Activated naive CD8-positive, alpha-beta T cell treated with anti-CD3 and anti-CD28 coated beads, Interleukin-2, amount 50 U/mL, for 24 hours (primary cell): ENCODE measurements at regions not wholly inside any gene's neighbourhood (a gene's known extent, or its start where the extent isn't known, plus 50 kb on each side); places are given as distances from the start of the nearest gene placed in this dataset.

Source experiments
- ATAC-seq: fragments of 150-1000 bp; cut with Tn5 transposase; one replicate; pipeline ENCODE4 v1.10.0; 2021
- DNase-seq: peaks from one replicate; pipeline ENCODE4 v3.0.0; 2021
- H3K27ac Mint-ChIP-seq: one replicate; pipeline ENCODE4 v1.8.0; 2021; ENCODE audit warnings: mild to moderate bottlenecking, mixed read lengths
- H3K27me3 Mint-ChIP-seq: one replicate; pipeline ENCODE4 v1.8.0; 2021; ENCODE audit warnings: mixed read lengths
- H3K36me3 Mint-ChIP-seq: one replicate; pipeline ENCODE4 v1.8.0; 2021; ENCODE audit warnings: low read depth, mixed read lengths
- H3K4me1 Mint-ChIP-seq: one replicate; pipeline ENCODE4 v1.8.0; 2021; ENCODE audit warnings: mixed read lengths
- H3K4me3 Mint-ChIP-seq: one replicate; pipeline ENCODE4 v1.8.0; 2021; ENCODE audit warnings: mild to moderate bottlenecking, moderate library complexity, mixed read lengths
- H3K9me3 Mint-ChIP-seq: one replicate; pipeline ENCODE4 v1.8.0; 2021; ENCODE audit warnings: mixed read lengths

- Mint-ChIP-seq H3K27me3 (no peaks in the 10 kb centered on the region), H3K36me3 (no peaks in the 10 kb centered on the region), H3K4me3 (no peak overlapping the region), H3K27ac (no peak overlapping the region), H3K9me3 (peaks cover 8% of the 10 kb centered on the region), H3K4me1 (no peaks in the 10 kb centered on the region)
- ATAC-seq (no peak), DNase-seq (no peak)
Measured at GRCh38 chr13:69600811-69601210, 506.8 kb upstream of the ATXN8OS start.

GRCh38 chr13:69597088-69597487, 510.5 kb upstream of the ATXN8OS start:
- no peaks in the 10 kb centered on the region for H3K36me3 Mint-ChIP-seq
- no peak overlapping the region for H3K4me3 Mint-ChIP-seq
- no peaks in the 10 kb centered on the region for H3K27me3 Mint-ChIP-seq
- DNase-seq (no peak), ATAC-seq (no peak)
- peaks cover 4% of the 10 kb centered on the region for H3K9me3 Mint-ChIP-seq
- H3K4me1 Mint-ChIP-seq: no peaks in the 10 kb centered on the region
- H3K27ac Mint-ChIP-seq: no peak overlapping the region

GRCh38 chr13:69595181-69595580, 512.4 kb upstream of the ATXN8OS start:
- no peak for DNase-seq
- no peaks in the 10 kb centered on the region for H3K27me3 Mint-ChIP-seq
- ATAC-seq: no peak
- H3K4me3 Mint-ChIP-seq: no peak overlapping the region
- H3K9me3 Mint-ChIP-seq: peaks cover 7% of the 10 kb centered on the region
- no peaks in the 10 kb centered on the region for H3K4me1 Mint-ChIP-seq
- H3K36me3 Mint-ChIP-seq: no peaks in the 10 kb centered on the region
- H3K27ac Mint-ChIP-seq: no peak overlapping the region

- H3K4me1 Mint-ChIP-seq: no peaks in the 10 kb centered on the region
- peaks cover 7% of the 10 kb centered on the region for H3K9me3 Mint-ChIP-seq
Measured at GRCh38 chr13:69591437-69591836, 516.2 kb upstream of the ATXN8OS start.

GRCh38 chr13:69589531-69590235, 517.9 kb upstream of the ATXN8OS start:
- no peaks in the 10 kb centered on the region for H3K36me3 Mint-ChIP-seq
- DNase-seq (no peak), ATAC-seq (no peak)
- H3K4me1 Mint-ChIP-seq: no peaks in the 10 kb centered on the region
- H3K4me3 Mint-ChIP-seq: no peak overlapping the region
- H3K27ac Mint-ChIP-seq: no peak overlapping the region
- peaks cover 7% of the 10 kb centered on the region for H3K9me3 Mint-ChIP-seq
- no peaks in the 10 kb centered on the region for H3K27me3 Mint-ChIP-seq

More at GRCh38 chr13:69591437-69591836, 516.2 kb upstream of the ATXN8OS start:
- Mint-ChIP-seq H3K4me3 (no peak overlapping the region), H3K27ac (no peak overlapping the region), H3K36me3 (no peaks in the 10 kb centered on the region), H3K27me3 (no peaks in the 10 kb centered on the region)
- ATAC-seq: no peak
- DNase-seq: no peak

GRCh38 chr13:69585656-69586055, 522.0 kb upstream of the ATXN8OS start:
- peaks cover 4% of the 10 kb centered on the region for H3K9me3 Mint-ChIP-seq
- DNase-seq: no peak
- no peak for ATAC-seq
- no peak overlapping the region for H3K27ac Mint-ChIP-seq
- no peaks in the 10 kb centered on the region for H3K27me3 Mint-ChIP-seq
- no peaks in the 10 kb centered on the region for H3K36me3 Mint-ChIP-seq
- H3K4me3 Mint-ChIP-seq: no peak overlapping the region
- no peaks in the 10 kb centered on the region for H3K4me1 Mint-ChIP-seq

- no peak overlapping the region for H3K4me3 Mint-ChIP-seq
- H3K9me3 Mint-ChIP-seq: peaks cover 7% of the 10 kb centered on the region
- no peak for DNase-seq
- no peaks in the 10 kb centered on the region for H3K27me3 Mint-ChIP-seq
- no peaks in the 10 kb centered on the region for H3K4me1 Mint-ChIP-seq
- no peaks in the 10 kb centered on the region for H3K36me3 Mint-ChIP-seq
- H3K27ac Mint-ChIP-seq: no peak overlapping the region
- ATAC-seq: no peak
Measured at GRCh38 chr13:69580255-69580654, 527.4 kb upstream of the ATXN8OS start.

GRCh38 chr13:69579351-69579750, 528.3 kb upstream of the ATXN8OS start:
- no peak for DNase-seq
- H3K27me3 Mint-ChIP-seq: no peaks in the 10 kb centered on the region
- no peaks in the 10 kb centered on the region for H3K36me3 Mint-ChIP-seq
- H3K9me3 Mint-ChIP-seq: peaks cover 14% of the 10 kb centered on the region
- no peak overlapping the region for H3K4me3 Mint-ChIP-seq
- no peak for ATAC-seq
- no peaks in the 10 kb centered on the region for H3K4me1 Mint-ChIP-seq
- no peak overlapping the region for H3K27ac Mint-ChIP-seq

GRCh38 chr13:69571606-69572323, 535.9 kb upstream of the ATXN8OS start:
- H3K36me3 Mint-ChIP-seq: no peaks in the 10 kb centered on the region
- no peak overlapping the region for H3K4me3 Mint-ChIP-seq
- DNase-seq (no peak), ATAC-seq (no peak)
- no peaks in the 10 kb centered on the region for H3K4me1 Mint-ChIP-seq
- peaks cover 17% of the 10 kb centered on the region for H3K9me3 Mint-ChIP-seq
- H3K27ac Mint-ChIP-seq: no peak overlapping the region
- no peaks in the 10 kb centered on the region for H3K27me3 Mint-ChIP-seq

- no peak for ATAC-seq
Measured at GRCh38 chr13:69567514-69567913, 540.1 kb upstream of the ATXN8OS start.

GRCh38 chr13:69566104-69566716, 541.4 kb upstream of the ATXN8OS start:
- ATAC-seq: no peak
- Mint-ChIP-seq H3K36me3 (no peaks in the 10 kb centered on the region), H3K27me3 (no peaks in the 10 kb centered on the region), H3K27ac (no peak overlapping the region), H3K4me1 (no peaks in the 10 kb centered on the region), H3K9me3 (peaks cover 4% of the 10 kb centered on the region), H3K4me3 (no peak overlapping the region)
- DNase-seq: no peak

More at GRCh38 chr13:69567514-69567913, 540.1 kb upstream of the ATXN8OS start:
- Mint-ChIP-seq H3K27ac (no peak overlapping the region), H3K4me3 (no peak overlapping the region), H3K4me1 (no peaks in the 10 kb centered on the region), H3K9me3 (peaks cover 4% of the 10 kb centered on the region), H3K36me3 (no peaks in the 10 kb centered on the region), H3K27me3 (no peaks in the 10 kb centered on the region)
- no peak for DNase-seq

GRCh38 chr13:69565334-69565733, 542.3 kb upstream of the ATXN8OS start:
- ATAC-seq: no peak
- no peak for DNase-seq
- H3K4me1 Mint-ChIP-seq: no peaks in the 10 kb centered on the region
- peaks cover 4% of the 10 kb centered on the region for H3K9me3 Mint-ChIP-seq
- H3K27ac Mint-ChIP-seq: no peak overlapping the region
- H3K4me3 Mint-ChIP-seq: no peak overlapping the region
- no peaks in the 10 kb centered on the region for H3K36me3 Mint-ChIP-seq
- H3K27me3 Mint-ChIP-seq: no peaks in the 10 kb centered on the region

GRCh38 chr13:69556540-69557196, 551.0 kb upstream of the ATXN8OS start:
- Mint-ChIP-seq H3K27ac (no peak overlapping the region), H3K4me3 (no peak overlapping the region), H3K36me3 (no peaks in the 10 kb centered on the region)

GRCh38 chr13:69553976-69554375, 553.6 kb upstream of the ATXN8OS start:
- Mint-ChIP-seq H3K27ac (no peak overlapping the region), H3K4me3 (no peak overlapping the region)
- DNase-seq: no peak

More at GRCh38 chr13:69556540-69557196, 551.0 kb upstream of the ATXN8OS start:
- Mint-ChIP-seq H3K4me1 (no peaks in the 10 kb centered on the region), H3K9me3 (peaks cover 10% of the 10 kb centered on the region), H3K27me3 (no peaks in the 10 kb centered on the region)
- ATAC-seq: no peak
- DNase-seq: no peak

More at GRCh38 chr13:69553976-69554375, 553.6 kb upstream of the ATXN8OS start:
- Mint-ChIP-seq H3K4me1 (no peaks in the 10 kb centered on the region), H3K27me3 (no peaks in the 10 kb centered on the region), H3K9me3 (peaks cover 10% of the 10 kb centered on the region), H3K36me3 (no peaks in the 10 kb centered on the region)
- ATAC-seq: no peak
